IPS-20b (cell line): ENCODE measurements at regions not wholly inside any gene's neighbourhood (a gene's known extent, or its start where the extent isn't known, plus 50 kb on each side); places are given as distances from the start of the nearest gene placed in this dataset.

ENCODE experiments used
- H3K27ac ChIP-seq: one replicate; pipeline ENCODE4 v1.5.1; 2013; ENCODE audit warnings: low read length
- H3K27me3 ChIP-seq: 2 replicates; pipeline ENCODE4 v1.6.1; 2013; ENCODE audit warnings: mild to moderate bottlenecking, low read length, inconsistent platforms; ENCODE audit not compliant: insufficient read depth
- H3K36me3 ChIP-seq: 2 replicates; pipeline ENCODE4 v1.6.1; 2013; ENCODE audit warnings: low read depth, mild to moderate bottlenecking, inconsistent platforms, low read length, moderate library complexity; ENCODE audit not compliant: insufficient read depth
- H3K4me1 ChIP-seq: 2 replicates; pipeline ENCODE4 v1.6.1; 2013; ENCODE audit warnings: mild to moderate bottlenecking, control low read depth, inconsistent platforms, low read length, moderate library complexity; ENCODE audit not compliant: insufficient read depth
- H3K4me3 ChIP-seq: 2 replicates; pipeline ENCODE4 v1.5.1; 2013; ENCODE audit warnings: mild to moderate bottlenecking, low read length, inconsistent platforms
- H3K9ac ChIP-seq: 2 replicates; pipeline ENCODE4 v1.6.1; 2013; ENCODE audit warnings: low read depth, mild to moderate bottlenecking, inconsistent platforms, low read length, moderate library complexity
- H3K9me3 ChIP-seq: 2 replicates; pipeline ENCODE4 v1.6.1; 2013; ENCODE audit warnings: mild to moderate bottlenecking, low read depth, low read length, inconsistent platforms; ENCODE audit not compliant: insufficient read depth

- Histone ChIP-seq H3K27ac (no peak overlapping the region), H3K4me1 (peaks cover 4% of the 10 kb centered on the region; the same call in 1 of the 2 replicates), H3K36me3 (no peaks in the 10 kb centered on the region), H3K27me3 (peaks cover 25% of the 10 kb centered on the region), H3K9me3 (no peaks in the 10 kb centered on the region), H3K4me3 (no peak overlapping the region), H3K9ac (peak overlapping the region; percentile 64; the same call in 1 of the 2 replicates)
Observed at GRCh38 chr1:209207126-209207700, 376.3 kb upstream of the CAMK1G start.

- peak overlapping the region; percentile 64; the same call in 1 of the 2 replicates for H3K9ac ChIP-seq
- peaks cover 25% of the 10 kb centered on the region for H3K27me3 ChIP-seq
- no peaks in the 10 kb centered on the region for H3K9me3 ChIP-seq
- H3K36me3 ChIP-seq, result no peaks in the 10 kb centered on the region
- H3K4me3 ChIP-seq, result peak overlapping the region; percentile 77
- no peak overlapping the region for H3K27ac ChIP-seq
- H3K4me1 ChIP-seq, result peaks cover 4% of the 10 kb centered on the region; the same call in 1 of the 2 replicates
Observed at GRCh38 chr1:209207701-209208286, 375.7 kb upstream of the CAMK1G start.

GRCh38 chr1:209208648-209209047 is 374.9 kb upstream of the CAMK1G start:
- H3K27ac ChIP-seq, result no peak overlapping the region
- H3K36me3 ChIP-seq, result no peaks in the 10 kb centered on the region
- no peaks in the 10 kb centered on the region for H3K9me3 ChIP-seq
- H3K4me1 ChIP-seq, result peaks cover 4% of the 10 kb centered on the region; the same call in 1 of the 2 replicates
- no peak overlapping the region; the same call in 1 of the 2 replicates for H3K9ac ChIP-seq
- H3K4me3 ChIP-seq, result peak overlapping the region; percentile 77; the same call in 1 of the 2 replicates
- H3K27me3 ChIP-seq, result peaks cover 25% of the 10 kb centered on the region

DNA sequence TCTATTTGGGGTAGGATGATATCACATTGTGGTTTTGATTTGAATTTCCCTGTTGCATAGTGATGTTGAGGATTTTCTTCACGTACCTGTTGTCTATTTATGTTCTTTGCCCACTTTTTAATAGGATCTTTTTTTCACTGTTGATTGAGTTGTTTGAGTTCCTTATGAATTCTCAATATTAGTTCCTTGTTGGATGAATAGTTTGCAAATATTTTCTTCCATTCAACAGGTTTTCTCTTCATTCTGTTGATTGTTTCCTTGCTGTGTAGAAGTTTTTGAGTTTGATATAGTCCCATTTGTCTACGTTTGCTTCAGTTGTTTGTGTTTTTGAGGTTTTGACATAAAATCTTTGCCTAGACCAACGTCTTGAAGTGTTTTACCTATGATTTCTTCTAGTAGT is 369.5 kb upstream of the CAMK1G start:
- H3K9me3 ChIP-seq, result no peaks in the 10 kb centered on the region
- H3K36me3 ChIP-seq, result no peaks in the 10 kb centered on the region
- H3K4me3 ChIP-seq, result no peak overlapping the region
- H3K27me3 ChIP-seq, result peaks cover 3% of the 10 kb centered on the region; the same call in 1 of the 2 replicates
- H3K9ac ChIP-seq, result no peak overlapping the region
- peaks cover 4% of the 10 kb centered on the region; the same call in 1 of the 2 replicates for H3K4me1 ChIP-seq
- no peak overlapping the region for H3K27ac ChIP-seq

GRCh38 chr1:209215826-209216225 is 367.7 kb upstream of the CAMK1G start:
- H3K9ac ChIP-seq, result no peak overlapping the region
- no peaks in the 10 kb centered on the region for H3K4me1 ChIP-seq
- H3K27me3 ChIP-seq, result no peaks in the 10 kb centered on the region
- no peak overlapping the region for H3K27ac ChIP-seq
- H3K9me3 ChIP-seq, result no peaks in the 10 kb centered on the region
- H3K36me3 ChIP-seq, result no peaks in the 10 kb centered on the region
- H3K4me3 ChIP-seq, result no peak overlapping the region

DNA sequence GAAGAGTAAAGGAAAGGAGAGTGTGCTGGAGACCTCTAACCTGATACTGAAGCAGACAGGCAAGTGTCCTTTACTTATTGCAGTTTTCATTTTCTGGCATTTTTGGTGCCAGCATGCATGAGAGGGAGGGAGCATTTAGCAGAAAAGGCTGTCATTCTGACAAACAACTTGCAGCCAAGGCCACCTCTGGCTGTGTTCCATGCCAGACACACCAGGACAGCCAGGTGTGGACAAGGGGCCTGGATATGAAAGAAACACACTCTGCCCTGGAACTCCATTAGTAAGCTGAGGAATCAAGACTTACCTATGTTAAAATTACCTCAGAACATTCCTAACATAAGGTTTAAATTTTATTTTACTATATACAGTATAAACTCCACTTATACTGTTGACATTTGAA is 365.4 kb upstream of the CAMK1G start:
- H3K36me3 ChIP-seq, result no peaks in the 10 kb centered on the region
- H3K4me1 ChIP-seq, result no peaks in the 10 kb centered on the region
- no peak overlapping the region for H3K4me3 ChIP-seq
- H3K27ac ChIP-seq, result no peak overlapping the region
- H3K9me3 ChIP-seq, result no peaks in the 10 kb centered on the region
- H3K27me3 ChIP-seq, result no peaks in the 10 kb centered on the region
- no peak overlapping the region for H3K9ac ChIP-seq

GRCh38 chr1:209218981-209219380 is 364.5 kb upstream of the CAMK1G start:
- Histone ChIP-seq H3K36me3 (no peaks in the 10 kb centered on the region), H3K4me1 (no peaks in the 10 kb centered on the region), H3K9ac (no peak overlapping the region), H3K27me3 (no peaks in the 10 kb centered on the region), H3K4me3 (no peak overlapping the region), H3K9me3 (no peaks in the 10 kb centered on the region), H3K27ac (no peak overlapping the region)

DNA sequence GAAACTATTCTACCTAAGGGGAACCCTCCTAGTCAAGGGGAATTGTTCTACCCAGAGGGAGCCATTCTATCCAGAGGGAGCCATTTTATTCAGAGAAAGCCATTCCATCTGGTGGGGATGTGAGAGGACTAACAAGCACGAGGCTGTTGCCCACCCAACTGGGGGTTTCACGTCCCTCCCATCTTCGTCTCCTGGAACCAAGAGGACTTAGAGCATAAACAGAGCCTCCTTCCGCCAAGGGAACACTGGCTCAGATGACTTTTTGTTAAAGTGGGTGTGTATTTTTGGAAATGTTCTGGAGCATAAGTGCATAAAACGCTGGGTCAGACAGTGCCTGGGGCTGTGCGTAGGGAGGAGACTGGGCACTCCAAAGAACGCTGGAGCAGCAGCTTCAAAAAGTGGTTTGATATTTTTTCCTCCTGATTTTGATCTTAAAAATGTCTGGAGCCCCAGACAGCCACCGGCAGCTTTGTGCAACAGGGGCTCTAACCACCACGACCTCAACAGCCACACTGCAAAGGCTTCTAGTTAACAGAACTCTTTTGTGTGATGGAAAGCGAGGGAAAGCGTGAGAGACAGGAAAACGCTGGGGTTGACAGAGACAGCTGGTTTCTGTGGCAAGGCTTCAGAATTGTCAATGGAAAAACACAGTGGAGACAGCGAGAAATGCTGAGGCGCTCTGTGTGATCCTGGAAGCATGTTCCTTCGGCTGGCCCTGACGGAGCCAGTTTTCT is 363.6 kb upstream of the CAMK1G start:
- Histone ChIP-seq H3K9ac (no peak overlapping the region), H3K36me3 (no peaks in the 10 kb centered on the region), H3K4me3 (no peak overlapping the region), H3K4me1 (no peaks in the 10 kb centered on the region), H3K9me3 (no peaks in the 10 kb centered on the region), H3K27me3 (no peaks in the 10 kb centered on the region), H3K27ac (no peak overlapping the region)

GRCh38 chr1:209222826-209223225 is 360.7 kb upstream of the CAMK1G start:
- Histone ChIP-seq H3K4me1 (peaks cover 11% of the 10 kb centered on the region; the same call in 1 of the 2 replicates), H3K27me3 (no peaks in the 10 kb centered on the region), H3K9ac (no peak overlapping the region), H3K4me3 (no peak overlapping the region), H3K36me3 (no peaks in the 10 kb centered on the region), H3K9me3 (no peaks in the 10 kb centered on the region), H3K27ac (no peak overlapping the region)

- Histone ChIP-seq H3K9ac (no peak overlapping the region), H3K4me1 (peaks cover 12% of the 10 kb centered on the region; the same call in 1 of the 2 replicates), H3K27me3 (no peaks in the 10 kb centered on the region), H3K36me3 (no peaks in the 10 kb centered on the region), H3K27ac (no peak overlapping the region), H3K4me3 (no peak overlapping the region), H3K9me3 (no peaks in the 10 kb centered on the region)
Observed at GRCh38 chr1:209223791-209224190, 359.7 kb upstream of the CAMK1G start.

- Histone ChIP-seq H3K9me3 (no peaks in the 10 kb centered on the region), H3K36me3 (no peaks in the 10 kb centered on the region), H3K27ac (no peak overlapping the region), H3K27me3 (no peaks in the 10 kb centered on the region), H3K9ac (no peak overlapping the region), H3K4me3 (no peak overlapping the region), H3K4me1 (peaks cover 12% of the 10 kb centered on the region; the same call in 1 of the 2 replicates)
Observed at GRCh38 chr1:209224886-209225285, 358.6 kb upstream of the CAMK1G start.

DNA sequence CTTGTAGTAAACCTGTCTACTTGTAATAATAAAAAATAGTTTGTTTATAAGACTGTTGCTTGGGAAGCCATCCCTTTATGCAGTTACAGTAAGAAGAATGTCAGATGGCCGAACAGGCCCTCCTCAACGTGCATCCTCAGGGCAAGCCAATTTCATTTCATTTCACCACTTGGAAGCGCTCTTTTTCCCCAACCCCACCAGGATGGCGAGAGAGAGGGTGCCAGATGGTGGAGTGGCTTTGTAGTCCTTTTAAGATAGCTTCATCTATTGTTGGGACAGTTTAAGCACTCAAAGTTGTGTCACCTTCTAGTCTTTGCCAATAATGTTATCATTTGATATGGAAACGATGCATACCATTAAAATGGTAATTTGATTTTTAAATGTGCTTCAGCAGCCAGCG is 356.3 kb upstream of the CAMK1G start:
- Histone ChIP-seq H3K9me3 (no peaks in the 10 kb centered on the region), H3K27ac (no peak overlapping the region), H3K27me3 (no peaks in the 10 kb centered on the region)

More for the DNA sequence above, 356.3 kb upstream of the CAMK1G start:
- H3K4me1 ChIP-seq, result peaks cover 12% of the 10 kb centered on the region; the same call in 1 of the 2 replicates
- no peak overlapping the region for H3K9ac ChIP-seq
- no peaks in the 10 kb centered on the region for H3K36me3 ChIP-seq
- H3K4me3 ChIP-seq, result no peak overlapping the region
